GM12878 (cell line): ENCODE measurements at regions not wholly inside any gene's neighbourhood (a gene's known extent, or its start where the extent isn't known, plus 50 kb on each side); places are given as distances from the start of the nearest gene placed in this dataset.

Experiments used
- ATAC-seq: fragments of 200-7000 bp; cut with Tn5 transposase; 3 replicates; pipeline ENCODE4 v1.9.1; 2020; ENCODE audit warnings: mild to moderate bottlenecking, moderate library complexity
- BruUV-seq: library from RNA; stranded (reverse); fragments of 400-500 nt; replicated peaks from 2 replicates; lab custom pipeline; 2021; lab: Mats Ljungman, UMichigan
- CTCF ChIA-PET: fragments of 300-600 bp; sonication (Branson Sonifier 250); formaldehyde crosslinking; extraction: SDS; loops from one replicate; lab custom pipeline; 2021; ENCODE audit warnings: inconsistent platforms; lab: Yijun Ruan, JAX
- POLR2A ChIA-PET: fragments of 350-600 bp; formaldehyde crosslinking; extraction: SDS; loops from one replicate; lab custom pipeline; 2021; ENCODE audit warnings: inconsistent platforms; lab: Charles Lee
- RAD21 ChIA-PET: fragments of 300-600 bp; sonication (Branson Sonifier 250); formaldehyde crosslinking; loops from one replicate; lab custom pipeline; 2023; ENCODE audit warnings: antibody characterized with exemption; ENCODE audit not compliant: unreplicated experiment; lab: Charles Lee
- SMC1A ChIA-PET: fragments of 300-600 bp; sonication (Branson Sonifier 250); formaldehyde crosslinking; loops from one replicate; lab custom pipeline; 2023; ENCODE audit not compliant: unreplicated experiment, uncharacterized antibody; lab: Charles Lee
- DNase-seq: peaks from one replicate; pipeline ENCODE4 v3.0.0-alpha.2; 2011; ENCODE audit warnings: low read depth, low spot score
- FAIRE-seq: peaks from 3 replicates; lab custom pipeline; 2011; peaks lifted over from hg19 to GRCh38; lab: Jason Lieb, UNC
- H2AFZ ChIP-seq: 2 replicates; pipeline ENCODE4 v1.6.0; 2011; ENCODE audit warnings: low read depth, low read length, control low read depth; ENCODE audit not compliant: control insufficient read depth
- H3K27ac ChIP-seq: 2 replicates; pipeline ENCODE4 v1.5.1; 2011; ENCODE audit warnings: control low read depth; ENCODE audit not compliant: control insufficient read depth, insufficient read depth
- H3K27me3 ChIP-seq, 2 experiments: replicated peaks in 1 of 2; 2 replicates each; pipeline versions ENCODE4 v1.6.0 to v1.6.1; 2011; ENCODE audit warnings: low read length in 1 of 2; ENCODE audit not compliant: control insufficient read depth in 2 of 2, insufficient read depth in 2 of 2
- H3K36me3 ChIP-seq, 2 experiments: 2 replicates each; pipeline ENCODE4 v1.5.1; 2011; ENCODE audit warnings: low read length in 1 of 2; ENCODE audit not compliant: control insufficient read depth in 2 of 2, insufficient read depth in 2 of 2
- H3K4me1 ChIP-seq: 2 replicates; pipeline ENCODE4 v1.6.1; 2011; ENCODE audit warnings: mild to moderate bottlenecking, low read length, moderate library complexity, mixed read lengths; ENCODE audit not compliant: control insufficient read depth, insufficient read depth
- H3K4me2 ChIP-seq: 2 replicates; pipeline ENCODE4 v1.6.0; 2011; ENCODE audit warnings: control low read depth; ENCODE audit not compliant: control insufficient read depth, insufficient read depth
- H3K4me3 ChIP-seq: fragments of 200-600 bp; sonication (generic); 2 replicates; pipeline ENCODE4 v1.5.1; 2016
- H3K79me2 ChIP-seq: 2 replicates; pipeline ENCODE4 v1.6.0; 2011; ENCODE audit warnings: low read length; ENCODE audit not compliant: control insufficient read depth, insufficient read depth
- H3K9ac ChIP-seq: 2 replicates; pipeline ENCODE4 v1.8.0; 2011; ENCODE audit warnings: low read length, control low read depth, mixed read lengths; ENCODE audit not compliant: control insufficient read depth, insufficient read depth
- H3K9me3 ChIP-seq: replicated peaks from 3 replicates; pipeline ENCODE4 v1.5.1; 2011; ENCODE audit warnings: mild to moderate bottlenecking, low read length; ENCODE audit not compliant: control insufficient read depth, insufficient read depth
- H4K20me1 ChIP-seq: 2 replicates; pipeline ENCODE4 v1.6.0; 2011; ENCODE audit not compliant: control insufficient read depth, insufficient read depth
- ASH2L ChIP-seq: fragments of 300-600, 200-600 bp; sonication (generic); IDR thresholded peaks from 2 replicates; pipeline ENCODE4 v1.6.1; 2017; ENCODE audit warnings: low read depth, mild to moderate bottlenecking, borderline replicate concordance
- BCLAF1 ChIP-seq: fragments of 450-650 bp; IDR thresholded peaks from 2 replicates; pipeline ENCODE4 v1.6.1; 2017; ENCODE audit warnings: antibody characterized with exemption, mild to moderate bottlenecking, moderate library complexity
- EGR1 ChIP-seq, 2 experiments: IDR thresholded peaks; 1 replicate in 1 of 2; 2 replicates in 1 of 2; pipeline ENCODE4 v1.6.1; 2011 to 2012; ENCODE audit warnings: low read depth in 2 of 2, low read length in 2 of 2, borderline replicate concordance in 1 of 2, mild to moderate bottlenecking in 1 of 2, moderate library complexity in 1 of 2
- EZH2 ChIP-seq: IDR thresholded peaks from 2 replicates; pipeline ENCODE4 v1.6.1; 2012; ENCODE audit warnings: low read depth, mild to moderate bottlenecking, control low read depth, inconsistent platforms, low read length, borderline replicate concordance; ENCODE audit not compliant: control insufficient read depth
- FOS ChIP-seq: IDR thresholded peaks from 3 replicates; pipeline ENCODE4 v1.6.1; 2011; ENCODE audit warnings: borderline replicate concordance; ENCODE audit not compliant: insufficient read length; ENCODE audit errors: extremely low read depth
- HDAC2 ChIP-seq: fragments of 200-600 bp; sonication (generic); IDR thresholded peaks from 2 replicates; pipeline ENCODE4 v1.6.1; 2017
- HDGF ChIP-seq: fragments of 450-650 bp; IDR thresholded peaks from 2 replicates; pipeline ENCODE4 v1.6.1; 2016; ENCODE audit warnings: antibody characterized with exemption
- KAT2A ChIP-seq: conservative IDR thresholded peaks from 2 replicates; pipeline ENCODE4 v1.6.1; 2011; ENCODE audit warnings: low read depth, low read length; ENCODE audit not compliant: control insufficient read depth
- NFYA ChIP-seq: IDR thresholded peaks from 2 replicates; pipeline ENCODE4 v1.6.1; 2011; ENCODE audit warnings: low read depth, mild to moderate bottlenecking, low read length, improper control_type of control experiment, borderline replicate concordance
- SPI1 ChIP-seq: IDR thresholded peaks from 2 replicates; pipeline ENCODE4 v1.6.1; 2011; ENCODE audit warnings: low read depth, mild to moderate bottlenecking, low read length, moderate library complexity, borderline replicate concordance; ENCODE audit not compliant: insufficient read depth
- WRNIP1 ChIP-seq: IDR thresholded peaks from 2 replicates; pipeline ENCODE4 v1.6.1; 2011; ENCODE audit warnings: low read depth, low read length, improper control_type of control experiment, borderline replicate concordance
- YY1 ChIP-seq: IDR thresholded peaks from 2 replicates; pipeline ENCODE4 v1.6.1; 2011; ENCODE audit warnings: low read depth, mild to moderate bottlenecking, low read length
- ZNF274 ChIP-seq: IDR thresholded peaks from one replicate; pipeline ENCODE4 v1.8.0; 2011; ENCODE audit not compliant: insufficient read length, insufficient read depth
- ZSCAN29 ChIP-seq: fragments of 450-650 bp; IDR thresholded peaks from 2 replicates; pipeline ENCODE4 v1.6.1; 2017; ENCODE audit warnings: mild to moderate bottlenecking, moderate library complexity
- WGBS: methylation state at CpG from one replicate; pipeline ENCODE4 v1.1.6; 2016; ENCODE audit warnings: low lambda C conversion rate; ENCODE audit not compliant: insufficient replicate concordance, insufficient coverage; ENCODE audit errors: missing lambda C conversion rate; 5-methylcytosine and 5-hydroxymethylcytosine counted together
- in situ Hi-C: fragments of 300-500 bp; cut with MboI; formaldehyde crosslinking; loops from 9 replicates; pipeline ENCODE4 v1.14.3; 2018; ENCODE audit warnings: mixed read lengths
- intact Hi-C: fragments of 100-400 bp; cut with micrococcal nuclease; formaldehyde crosslinking; loops from one replicate; pipeline ENCODE4 v1.14.2; 2022; ENCODE audit not compliant: unreplicated experiment
- TF ChIP-seq, protein P1 (sequence below): IDR thresholded peaks from 2 replicates; pipeline ENCODE4 v1.6.1; 2012; ENCODE audit warnings: low read depth, low read length, improper control_type of control experiment

- ChIA-PET SMC1A (no interaction called here), RAD21 (no interaction called here), POLR2A (no interaction called here), CTCF (interaction anchor here (1.0 to 1.9 kb wide), 2 partner anchors 9 to 14 kb away, joined by 5 read pairs; no protein-coding TSS in a partner anchor)
- 25% methylated on average over 8 of the region's 8 CpGs for WGBS
- Histone ChIP-seq H3K4me3 (no peak overlapping the region), H3K9ac (no peak overlapping the region), H3K79me2 (no peaks in the 10 kb centered on the region), H4K20me1 (no peaks in the 10 kb centered on the region), H3K4me1 (peaks cover 5% of the 10 kb centered on the region), H3K27ac (no peak overlapping the region), H3K9me3 (no peaks in the 10 kb centered on the region), H2AFZ (no peak overlapping the region), H3K4me2 (no peak overlapping the region), H3K27me3 (peaks cover 9 to 18% of the 10 kb centered on the region in 2 experiments), H3K36me3 (no peaks in the 10 kb centered on the region)
- ATAC-seq (no peak), FAIRE-seq (no peak), DNase-seq (no peak)
- no peak for TF ChIP-seq ZSCAN29
- TF ChIP-seq EGR1 (IDR thresholded peaks at IDR 0.05; ENCODE audit: borderline replicate concordance in 1 of 2, low read depth in 2 of 2, low read length in 2 of 2) = 0 out of 3 replicates have a peak, but pooled peaks of 1 of the 2 experiments have one; percentile 16
- peak; percentile 53 for TF ChIP-seq SPI1
- no peak for TF ChIP-seq HDAC2
- TF ChIP-seq FOS = no peak
- no peak for TF ChIP-seq ASH2L
- no peak for TF ChIP-seq WRNIP1
- TF ChIP-seq ZNF274 = no peak
- no peak for TF ChIP-seq BCLAF1
- TF ChIP-seq, protein P1, sequence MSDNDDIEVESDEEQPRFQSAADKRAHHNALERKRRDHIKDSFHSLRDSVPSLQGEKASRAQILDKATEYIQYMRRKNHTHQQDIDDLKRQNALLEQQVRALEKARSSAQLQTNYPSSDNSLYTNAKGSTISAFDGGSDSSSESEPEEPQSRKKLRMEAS = no peak
- TF ChIP-seq KAT2A = no peak
- TF ChIP-seq HDGF = no peak
- no peak for TF ChIP-seq YY1
- TF ChIP-seq EZH2 = no peak
- no peak for TF ChIP-seq NFYA
- intact Hi-C loops = no loop called here
- in situ Hi-C loops = no loop called here
- no TSS peak for BruUV-seq
Observed at GRCh38 chr11:43558556-43559127, 121.9 kb upstream of the HSD17B12 start.
